Loucy (cell line): ENCODE measurements at regions not wholly inside any gene's neighbourhood (a gene's known extent, or its start where the extent isn't known, plus 50 kb on each side); places are given as distances from the start of the nearest gene placed in this dataset.

Source experiments
- CTCF ChIP-seq: fragments of 200-600 bp; sonication (generic); conservative IDR thresholded peaks from 2 replicates; pipeline ENCODE4 v1.5.1; 2014; ENCODE audit warnings: mild to moderate bottlenecking, antibody characterized with exemption, low read length
- EZH2phosphoT487 ChIP-seq: fragments of 200-600 bp; IDR thresholded peaks from 2 replicates; pipeline ENCODE4 v1.6.1; 2018; ENCODE audit warnings: antibody characterized with exemption, mild to moderate bottlenecking, moderate library complexity, borderline replicate concordance

- TF ChIP-seq CTCF (no peak), EZH2phosphoT487 (no peak)
Measured at GRCh38 chr16:74141015-74141414, 155.6 kb upstream of the PSMD7 start.
